Testis (tissue), 2 donors: ENCODE measurements at regions not wholly inside any gene's neighbourhood (a gene's known extent, or its start where the extent isn't known, plus 50 kb on each side); places are given as distances from the start of the nearest gene placed in this dataset.

Source experiments
- POLR2A ChIP-seq: fragments of 450-650 bp; IDR thresholded peaks from one replicate; pipeline ENCODE4 v1.6.1; 2017; ENCODE audit warnings: antibody characterized with exemption, mild to moderate bottlenecking, moderate library complexity
- TF ChIP-seq, protein P1 (sequence below), 3 experiments: fragments of 450-650 bp in 2 of 3; fragments of 200-600 bp in 1 of 3; sonication (generic) in 1 of 3; IDR thresholded peaks; one replicate each; pipeline ENCODE4 v1.5.1; 2016 to 2019; ENCODE audit warnings: antibody characterized with exemption in 3 of 3, mild to moderate bottlenecking in 2 of 3, moderate library complexity in 1 of 3

DNA sequence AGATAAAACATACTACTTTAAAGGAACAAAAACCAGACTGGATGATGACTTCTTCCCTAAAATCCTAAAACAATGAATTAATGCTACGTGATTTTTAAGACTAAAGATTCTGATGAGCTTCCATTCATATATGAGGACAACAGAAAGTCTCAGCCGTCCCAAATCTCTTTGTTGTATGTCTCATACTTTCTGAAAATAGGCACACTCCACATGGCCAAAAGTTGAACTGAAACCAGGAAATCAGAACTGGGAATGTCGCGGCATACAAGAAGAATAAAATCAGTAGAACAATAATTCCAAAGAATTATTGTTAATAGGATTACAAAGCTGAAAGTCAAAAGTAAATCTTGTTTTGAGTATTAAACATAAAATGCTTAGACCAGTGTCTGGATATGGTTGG, 195.4 kb upstream of the GHITM start:
- TF ChIP-seq, protein P1, sequence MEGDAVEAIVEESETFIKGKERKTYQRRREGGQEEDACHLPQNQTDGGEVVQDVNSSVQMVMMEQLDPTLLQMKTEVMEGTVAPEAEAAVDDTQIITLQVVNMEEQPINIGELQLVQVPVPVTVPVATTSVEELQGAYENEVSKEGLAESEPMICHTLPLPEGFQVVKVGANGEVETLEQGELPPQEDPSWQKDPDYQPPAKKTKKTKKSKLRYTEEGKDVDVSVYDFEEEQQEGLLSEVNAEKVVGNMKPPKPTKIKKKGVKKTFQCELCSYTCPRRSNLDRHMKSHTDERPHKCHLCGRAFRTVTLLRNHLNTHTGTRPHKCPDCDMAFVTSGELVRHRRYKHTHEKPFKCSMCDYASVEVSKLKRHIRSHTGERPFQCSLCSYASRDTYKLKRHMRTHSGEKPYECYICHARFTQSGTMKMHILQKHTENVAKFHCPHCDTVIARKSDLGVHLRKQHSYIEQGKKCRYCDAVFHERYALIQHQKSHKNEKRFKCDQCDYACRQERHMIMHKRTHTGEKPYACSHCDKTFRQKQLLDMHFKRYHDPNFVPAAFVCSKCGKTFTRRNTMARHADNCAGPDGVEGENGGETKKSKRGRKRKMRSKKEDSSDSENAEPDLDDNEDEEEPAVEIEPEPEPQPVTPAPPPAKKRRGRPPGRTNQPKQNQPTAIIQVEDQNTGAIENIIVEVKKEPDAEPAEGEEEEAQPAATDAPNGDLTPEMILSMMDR (IDR thresholded peaks at IDR 0.05), result no peak
- TF ChIP-seq POLR2A, result no peak
